H9 (cell line): ENCODE measurements at regions not wholly inside any gene's neighbourhood (a gene's known extent, or its start where the extent isn't known, plus 50 kb on each side); places are given as distances from the start of the nearest gene placed in this dataset.

ENCODE experiments used
- DNase-seq: peaks from one replicate; pipeline ENCODE4 v3.0.0-alpha.2; 2017
- H2AFZ ChIP-seq: one replicate; pipeline ENCODE4 v1.6.1; 2013; ENCODE audit warnings: mild to moderate bottlenecking, low read length, control low read depth, moderate library complexity
- H2AK5ac ChIP-seq: 2 replicates; pipeline ENCODE4 v1.6.1; 2013; ENCODE audit warnings: low read length, control low read depth, mixed read lengths; ENCODE audit not compliant: insufficient read length
- H2BK120ac ChIP-seq: one replicate; pipeline ENCODE4 v1.6.1; 2013; ENCODE audit warnings: low read depth, mild to moderate bottlenecking, low read length, control low read depth, inconsistent platforms; ENCODE audit not compliant: poor library complexity, severe bottlenecking
- H2BK12ac ChIP-seq: 2 replicates; pipeline ENCODE4 v1.6.1; 2013; ENCODE audit warnings: low read length, control low read depth, mixed read lengths, low read depth; ENCODE audit not compliant: insufficient read length
- H2BK15ac ChIP-seq: 2 replicates; pipeline ENCODE4 v1.6.1; 2013; ENCODE audit warnings: low read depth, low read length, control low read depth
- H2BK20ac ChIP-seq: one replicate; pipeline ENCODE4 v1.6.1; 2013; ENCODE audit warnings: low read depth, mild to moderate bottlenecking, low read length, control low read depth, inconsistent platforms; ENCODE audit not compliant: poor library complexity, severe bottlenecking
- H2BK5ac ChIP-seq: 2 replicates; pipeline ENCODE4 v1.6.1; 2013; ENCODE audit warnings: low read length, control low read depth, mixed read lengths; ENCODE audit not compliant: insufficient read length
- H3K14ac ChIP-seq: 2 replicates; pipeline ENCODE4 v1.6.1; 2013; ENCODE audit warnings: low read length, control low read depth; ENCODE audit not compliant: insufficient read depth
- H3K18ac ChIP-seq: 2 replicates; pipeline ENCODE4 v1.6.1; 2013; ENCODE audit warnings: low read depth, mild to moderate bottlenecking, mixed read lengths, low read length, control low read depth; ENCODE audit not compliant: insufficient read length
- H3K23ac ChIP-seq: 2 replicates; pipeline ENCODE4 v1.6.1; 2013; ENCODE audit warnings: low read length, control low read depth, mixed read lengths, low read depth; ENCODE audit not compliant: insufficient read length
- H3K23me2 ChIP-seq: 2 replicates; pipeline ENCODE4 v1.6.1; 2013; ENCODE audit warnings: low read depth, mild to moderate bottlenecking, mixed read lengths, low read length, control low read depth; ENCODE audit not compliant: insufficient read length, poor library complexity, severe bottlenecking
- H3K27ac ChIP-seq: 2 replicates; pipeline ENCODE4 v1.5.1; 2013; ENCODE audit warnings: low read length, control low read depth, mixed read lengths, low read depth; ENCODE audit not compliant: insufficient read length
- H3K27me3 ChIP-seq: 2 replicates; pipeline ENCODE4 v1.6.1; 2013; ENCODE audit warnings: low read length, control low read depth, inconsistent platforms; ENCODE audit not compliant: insufficient read depth
- H3K4ac ChIP-seq: 2 replicates; pipeline ENCODE4 v1.6.1; 2013; ENCODE audit warnings: low read depth, mild to moderate bottlenecking, control low read depth, inconsistent platforms, low read length, moderate library complexity
- H3K4me1 ChIP-seq: 2 replicates; pipeline ENCODE4 v1.6.1; 2013; ENCODE audit warnings: low read length, control low read depth, inconsistent platforms; ENCODE audit not compliant: insufficient read depth
- H3K4me2 ChIP-seq: 2 replicates; pipeline ENCODE4 v1.6.1; 2013; ENCODE audit warnings: low read length, control low read depth, mixed read lengths; ENCODE audit not compliant: insufficient read length, insufficient read depth
- H3K56ac ChIP-seq: 2 replicates; pipeline ENCODE4 v1.6.1; 2013; ENCODE audit warnings: low read depth, mild to moderate bottlenecking, mixed read lengths, low read length, control low read depth; ENCODE audit not compliant: insufficient read length
- H3K79me1 ChIP-seq: 2 replicates; pipeline ENCODE4 v1.6.1; 2013; ENCODE audit warnings: low read depth, mild to moderate bottlenecking, moderate library complexity, low read length, control low read depth, inconsistent platforms; ENCODE audit not compliant: insufficient read depth, poor library complexity, severe bottlenecking
- H3K79me2 ChIP-seq: 2 replicates; pipeline ENCODE4 v1.6.1; 2013; ENCODE audit warnings: low read length, control low read depth, inconsistent platforms; ENCODE audit not compliant: insufficient read depth
- H3K9ac ChIP-seq: 2 replicates; pipeline ENCODE4 v1.6.1; 2013; ENCODE audit warnings: low read length, control low read depth, mixed read lengths; ENCODE audit not compliant: insufficient read length; ENCODE audit errors: extremely low read depth
- H3K9me3 ChIP-seq: one replicate; pipeline ENCODE4 v1.6.1; 2013; ENCODE audit warnings: low read depth, low read length, inconsistent platforms; ENCODE audit not compliant: control insufficient read depth
- H3T11ph ChIP-seq: one replicate; pipeline ENCODE4 v1.6.1; 2013; ENCODE audit warnings: mild to moderate bottlenecking, low read length, control low read depth, inconsistent platforms
- H4K20me1 ChIP-seq: one replicate; pipeline ENCODE4 v1.6.1; 2013; ENCODE audit not compliant: control insufficient read depth, insufficient read length, insufficient read depth
- H4K5ac ChIP-seq: 2 replicates; pipeline ENCODE4 v1.6.1; 2013; ENCODE audit warnings: low read depth, mild to moderate bottlenecking, mixed read lengths, low read length, control low read depth; ENCODE audit not compliant: insufficient read length
- H4K8ac ChIP-seq: replicated peaks from 2 replicates; pipeline ENCODE4 v1.6.1; 2013; ENCODE audit warnings: low read length, control low read depth, mixed read lengths, low read depth; ENCODE audit not compliant: insufficient read length
- H4K91ac ChIP-seq: 2 replicates; pipeline ENCODE4 v1.6.1; 2013; ENCODE audit warnings: low read depth, mild to moderate bottlenecking, moderate library complexity, mixed read lengths, low read length, control low read depth; ENCODE audit not compliant: insufficient read length
- H3K27ac Mint-ChIP-seq, 3 experiments: 2 replicates in 2 of 3; 3 replicates in 1 of 3; pipeline ENCODE4 v1.8.0; 2020 to 2021; ENCODE audit warnings: mixed read lengths in 3 of 3, mild to moderate bottlenecking in 1 of 3, moderate library complexity in 1 of 3
- H3K27me3 Mint-ChIP-seq: 2 replicates; pipeline ENCODE4 v1.8.0; 2021; ENCODE audit warnings: low read depth, mild to moderate bottlenecking, moderate library complexity, mixed read lengths
- H3K36me3 Mint-ChIP-seq, 3 experiments: 2 replicates in 2 of 3; 3 replicates in 1 of 3; pipeline ENCODE4 v1.8.0; 2020 to 2021; ENCODE audit warnings: low read depth in 3 of 3, mixed read lengths in 3 of 3; ENCODE audit not compliant: insufficient read depth in 1 of 3
- H3K4me1 Mint-ChIP-seq, 2 experiments: 2 replicates each; pipeline ENCODE4 v1.8.0; 2020; ENCODE audit warnings: mixed read lengths in 2 of 2
- H3K4me3 Mint-ChIP-seq, 2 experiments: 2 replicates in 1 of 2; 3 replicates in 1 of 2; pipeline ENCODE4 v1.8.0; 2020 to 2021; ENCODE audit warnings: mild to moderate bottlenecking in 2 of 2, mixed read lengths in 2 of 2, moderate library complexity in 1 of 2
- H3K9me3 Mint-ChIP-seq, 2 experiments: 2 replicates in 1 of 2; 3 replicates in 1 of 2; pipeline ENCODE4 v1.8.0; 2020; ENCODE audit warnings: mild to moderate bottlenecking in 2 of 2, mixed read lengths in 2 of 2, moderate library complexity in 1 of 2
- WGBS: extraction: QIAGEN DNeasy Blood & Tissue Kit; methylation state at CpG from one replicate; pipeline ENCODE4 v1.1.7; 2013; ENCODE audit warnings: missing lambda C conversion rate, low lambda C conversion rate, mixed read lengths; ENCODE audit not compliant: insufficient read length; ENCODE audit errors: extremely low coverage; 5-methylcytosine and 5-hydroxymethylcytosine counted together
- TF ChIP-seq, protein P1 (sequence below): fragments of 200-600 bp; sonication (generic); conservative IDR thresholded peaks from 3 replicates; pipeline ENCODE4 v1.8.0; 2021; ENCODE audit warnings: antibody characterized with exemption, mild to moderate bottlenecking

DNA sequence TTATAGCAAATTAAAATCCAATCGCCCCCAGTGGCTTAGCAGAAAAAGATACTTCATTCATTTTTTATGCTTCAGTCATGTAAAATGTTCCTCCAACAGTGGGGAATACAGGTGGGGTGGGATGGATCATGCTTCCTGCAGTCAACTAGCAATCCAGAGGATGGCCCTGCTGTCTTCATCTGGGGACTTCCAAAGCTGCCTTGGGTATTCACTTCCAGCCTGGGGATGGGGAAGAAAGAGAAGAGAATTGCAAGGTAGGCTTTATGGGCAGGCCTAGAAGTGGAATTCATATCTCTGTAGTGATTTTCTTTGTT lies 354.8 kb upstream of the SLCO3A1 start:
- no peak for DNase-seq
- peaks cover 7 to 8% of the 10 kb centered on the region in 2 experiments; a peak in 4 of 5 replicates for H3K9me3 Mint-ChIP-seq
- no peak overlapping the region for H2BK15ac ChIP-seq
- no peak overlapping the region for H4K8ac ChIP-seq
- no peak overlapping the region for H4K91ac ChIP-seq
- TF ChIP-seq, protein P1, sequence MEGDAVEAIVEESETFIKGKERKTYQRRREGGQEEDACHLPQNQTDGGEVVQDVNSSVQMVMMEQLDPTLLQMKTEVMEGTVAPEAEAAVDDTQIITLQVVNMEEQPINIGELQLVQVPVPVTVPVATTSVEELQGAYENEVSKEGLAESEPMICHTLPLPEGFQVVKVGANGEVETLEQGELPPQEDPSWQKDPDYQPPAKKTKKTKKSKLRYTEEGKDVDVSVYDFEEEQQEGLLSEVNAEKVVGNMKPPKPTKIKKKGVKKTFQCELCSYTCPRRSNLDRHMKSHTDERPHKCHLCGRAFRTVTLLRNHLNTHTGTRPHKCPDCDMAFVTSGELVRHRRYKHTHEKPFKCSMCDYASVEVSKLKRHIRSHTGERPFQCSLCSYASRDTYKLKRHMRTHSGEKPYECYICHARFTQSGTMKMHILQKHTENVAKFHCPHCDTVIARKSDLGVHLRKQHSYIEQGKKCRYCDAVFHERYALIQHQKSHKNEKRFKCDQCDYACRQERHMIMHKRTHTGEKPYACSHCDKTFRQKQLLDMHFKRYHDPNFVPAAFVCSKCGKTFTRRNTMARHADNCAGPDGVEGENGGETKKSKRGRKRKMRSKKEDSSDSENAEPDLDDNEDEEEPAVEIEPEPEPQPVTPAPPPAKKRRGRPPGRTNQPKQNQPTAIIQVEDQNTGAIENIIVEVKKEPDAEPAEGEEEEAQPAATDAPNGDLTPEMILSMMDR, result no peak
- H3K4me2 ChIP-seq, result no peak overlapping the region
- H3K27me3 Mint-ChIP-seq, result no peaks in the 10 kb centered on the region; the same call in 1 of the 2 replicates
- no peaks in the 10 kb centered on the region for H4K20me1 ChIP-seq
- no peak overlapping the region for H2BK20ac ChIP-seq
- no peaks in the 10 kb centered on the region for H3K79me2 ChIP-seq
- H2BK120ac ChIP-seq, result no peak overlapping the region
- H3K36me3 Mint-ChIP-seq, result peaks cover 2 to 11% (median 3%) of the 10 kb centered on the region in 3 experiments; a peak in 2 of 7 replicates
- no peak overlapping the region for H3K18ac ChIP-seq
- no peaks in the 10 kb centered on the region for H3K9me3 ChIP-seq
- H3K23me2 ChIP-seq, result no peaks in the 10 kb centered on the region
- peak overlapping the region in 1 of 3 experiments; percentile 22; a peak in 1 of 7 replicates for H3K27ac Mint-ChIP-seq
- H3K56ac ChIP-seq, result no peak overlapping the region
- no CpG with 5 or more reads among the region's 1 CpG for WGBS
- no peak overlapping the region for H2BK12ac ChIP-seq
- no peak overlapping the region for H2BK5ac ChIP-seq
- no peak overlapping the region for H3K14ac ChIP-seq
- H3K23ac ChIP-seq, result no peak overlapping the region
- H3K27ac ChIP-seq, result no peak overlapping the region
- no peak overlapping the region for H2AK5ac ChIP-seq
- no peak overlapping the region for H4K5ac ChIP-seq
- peaks cover 35 to 40% of the 10 kb centered on the region in 2 experiments for H3K4me1 Mint-ChIP-seq
- no peaks in the 10 kb centered on the region for H3K27me3 ChIP-seq
- no peak overlapping the region for H3K4me3 Mint-ChIP-seq
- H3K79me1 ChIP-seq, result no peaks in the 10 kb centered on the region
- no peak overlapping the region for H3T11ph ChIP-seq
- peaks cover 2% of the 10 kb centered on the region; the same call in 1 of the 2 replicates for H3K4me1 ChIP-seq
- no peak overlapping the region for H2AFZ ChIP-seq
- H3K4ac ChIP-seq, result no peak overlapping the region
- no peak overlapping the region for H3K9ac ChIP-seq
